Stimulated activated CD4-positive, alpha-beta T cell treated with anti-CD3 and anti-CD28 coated beads, Interleukin-12 subunit alpha, Interleukin-12 subunit beta, amount 100 ng/mL, for 24 hours (primary cell): ENCODE measurements at regions not wholly inside any gene's neighbourhood (a gene's known extent, or its start where the extent isn't known, plus 50 kb on each side); places are given as distances from the start of the nearest gene placed in this dataset.

ENCODE experiments used
- DNase-seq, 2 experiments: peaks; one replicate each; pipeline ENCODE4 v3.0.0-alpha.2; 2020; ENCODE audit warnings: low read depth in 2 of 2

DNA sequence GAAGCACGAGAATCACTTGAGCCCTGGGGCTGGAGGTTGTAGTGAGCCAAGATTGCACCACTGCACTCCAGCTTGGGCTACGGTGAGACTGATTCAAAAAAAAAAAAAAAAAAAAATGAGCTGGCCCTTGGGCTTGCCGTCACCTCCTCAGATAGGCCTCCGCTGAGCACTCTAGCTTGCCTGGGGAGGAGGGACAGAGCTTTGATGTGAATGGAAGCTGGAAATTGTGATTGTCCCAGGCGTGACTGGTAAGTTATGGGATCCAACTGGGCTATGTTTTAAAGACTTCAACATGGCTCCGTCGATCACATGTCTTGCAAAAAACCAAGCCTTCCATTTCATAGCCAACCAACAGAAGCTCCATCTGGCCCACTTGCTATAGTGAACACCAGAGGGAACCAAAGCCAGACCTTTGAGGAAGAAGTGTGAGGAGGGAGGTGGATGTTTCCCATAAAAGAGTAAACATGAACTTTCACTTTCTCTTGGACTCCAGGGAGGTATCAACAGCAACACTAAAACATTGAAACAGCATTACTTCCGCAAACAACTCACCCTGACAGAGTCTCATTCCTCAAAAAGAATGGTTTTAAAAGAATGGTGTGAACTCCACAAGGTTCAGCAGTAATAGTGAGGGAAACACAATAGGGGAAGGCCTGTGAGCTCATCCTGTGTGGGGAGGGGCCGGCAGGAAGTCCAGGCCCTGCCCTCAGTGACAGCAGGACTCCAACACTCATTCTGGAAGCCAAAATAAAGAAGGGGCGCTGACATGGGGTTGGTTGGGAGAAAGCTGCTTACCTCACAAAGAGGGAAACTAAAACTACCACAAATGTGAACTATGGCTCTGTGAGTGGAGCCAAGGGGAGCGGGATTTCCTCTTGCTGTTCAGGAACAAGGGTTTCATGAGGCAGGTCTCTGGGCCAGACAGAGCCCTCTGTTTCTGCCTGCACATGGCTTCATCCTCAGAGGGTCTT, 59.2 kb upstream of the IL12A start:
- no peak for DNase-seq

DNA sequence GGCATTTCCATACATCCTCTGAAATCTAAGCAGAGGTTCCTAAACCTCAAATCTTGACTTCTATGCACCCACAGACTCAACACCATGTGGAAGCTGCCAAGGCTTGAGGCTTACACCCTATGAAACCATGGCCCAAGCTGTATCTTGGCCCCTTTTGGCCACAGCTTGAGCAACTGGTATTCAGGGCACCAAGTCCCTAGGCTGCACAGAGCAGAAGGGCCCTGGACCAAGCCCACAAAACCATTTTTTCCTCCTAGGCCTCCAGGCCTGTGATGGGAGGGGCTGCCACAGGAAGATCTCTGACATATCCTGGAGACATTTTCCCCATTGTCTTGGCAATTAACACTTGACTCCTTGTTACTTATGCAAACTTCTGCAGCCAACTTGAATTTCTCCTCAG, 54.4 kb upstream of the IL12A start:
- no peak for DNase-seq

DNA sequence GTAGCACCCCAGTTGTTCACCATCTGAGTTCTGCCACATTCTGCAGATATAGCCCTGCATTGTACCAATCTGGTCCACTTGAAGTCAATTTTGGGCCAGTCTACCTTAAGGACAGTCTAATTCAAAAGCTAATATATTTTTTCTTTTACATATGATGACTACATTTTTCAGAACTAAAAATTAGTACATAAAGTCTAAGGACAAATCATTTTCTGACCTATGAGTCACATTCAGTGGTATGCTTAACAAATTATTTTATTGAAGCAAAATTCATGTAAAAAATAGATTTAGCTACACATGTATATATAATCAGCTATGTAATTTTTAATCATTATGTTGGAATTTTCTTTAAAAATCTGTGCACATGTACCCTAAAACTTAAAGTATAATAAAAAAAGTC, 52.1 kb upstream of the IL12A start:
- DNase-seq, result no peak

DNA sequence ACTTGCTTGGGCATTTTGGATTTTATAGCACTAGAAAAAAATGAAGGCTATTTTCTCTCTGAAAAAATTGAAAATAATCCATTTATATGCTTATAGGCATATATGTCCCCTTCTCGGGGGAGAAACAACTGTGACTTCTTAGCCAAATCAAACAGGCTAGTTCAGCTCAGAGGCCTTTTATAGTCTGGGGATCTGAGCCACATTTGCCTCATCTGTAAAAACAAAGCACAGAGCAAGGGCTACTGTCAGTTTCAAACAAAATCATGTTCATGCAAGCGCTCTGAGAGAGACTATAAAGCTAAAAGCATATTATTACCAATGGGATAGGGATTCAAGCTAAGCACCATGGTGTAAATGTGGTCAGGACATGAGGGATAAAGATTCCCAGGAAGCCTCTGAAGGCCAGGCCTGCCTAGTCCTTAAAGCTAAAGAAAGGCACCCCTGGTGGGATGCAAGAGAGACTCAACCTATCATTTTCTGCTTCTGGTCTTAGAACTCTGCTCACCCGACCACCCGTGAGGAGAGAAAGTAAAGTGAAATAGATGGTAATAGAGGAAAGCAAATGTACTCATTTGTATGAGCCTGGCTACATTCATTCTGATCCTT, 51.0 kb upstream of the IL12A start:
- no peak for DNase-seq

DNA sequence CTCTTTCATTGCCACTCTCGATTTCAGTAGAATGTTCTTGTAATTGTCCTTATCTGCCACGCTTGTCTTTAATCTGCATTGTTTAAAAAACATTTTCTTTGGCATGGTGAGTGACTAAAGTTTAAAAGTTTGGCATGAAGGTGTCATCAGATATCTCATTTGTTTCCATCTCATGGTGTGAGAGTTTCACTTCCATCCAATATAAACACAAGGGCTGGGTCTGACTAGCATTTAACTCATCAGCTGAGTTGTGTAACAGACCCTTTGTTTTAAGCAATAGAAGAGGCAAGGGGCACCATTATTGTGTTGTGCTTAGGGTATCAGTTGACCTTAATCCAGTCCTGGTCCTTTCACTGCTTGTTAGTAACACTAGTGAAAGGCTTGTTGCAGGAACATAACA, 49.9 kb upstream of the IL12A start:
- DNase-seq, result no peak
